ENCODE measurements at regions not wholly inside any gene's neighbourhood (a gene's known extent, or its start where the extent isn't known, plus 50 kb on each side); places are given as distances from the start of the nearest gene placed in this dataset.

DNA sequence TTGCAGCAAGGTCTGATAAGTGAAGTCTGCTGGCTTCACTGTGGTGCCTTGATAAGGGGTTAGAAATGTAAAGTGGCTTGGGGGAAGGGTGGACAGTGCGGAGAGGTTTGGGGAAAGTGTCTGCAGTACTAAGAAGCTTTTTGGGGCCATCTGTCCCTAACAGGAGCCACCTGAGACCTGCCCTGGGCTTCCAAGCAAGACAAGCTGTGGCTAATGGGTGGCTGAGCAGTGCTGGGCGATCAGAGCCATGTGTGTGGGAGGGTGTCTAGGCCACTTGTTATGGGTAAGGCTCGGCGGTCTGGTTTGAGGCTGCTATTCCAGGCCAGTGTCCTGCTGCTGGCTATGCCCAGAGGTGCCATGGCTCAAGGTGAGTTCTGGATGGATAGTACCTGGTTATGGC, 185.4 kb upstream of the MTMR8 start:
- WGBS (ENCODE audit: missing lambda C conversion rate), result 23% methylated on average over 2 of the region's 4 CpGs
- ChIA-PET CTCF (no interaction called here), POLR2A (no interaction called here)
- Histone ChIP-seq H3K9me3 (no peaks in the 10 kb centered on the region), H3K4me3 (no peak overlapping the region), H3K4me1 (no peaks in the 10 kb centered on the region), H3K27ac (no peak overlapping the region), H3K4me2 (no peak overlapping the region)
- no peak for ATAC-seq
- no peak for DNase-seq (ENCODE audit: low read depth in 1 of 2, low spot score in 1 of 2)
- TF ChIP-seq SREBF2 (IDR thresholded peaks at IDR 0.05) (no peak), HOXB13 (CRISPR knock-in tag; IDR thresholded peaks at IDR 0.05; ENCODE audit: low read depth) (no peak), SMC3 (IDR thresholded peaks at IDR 0.05) (no peak), GATA3 (IDR thresholded peaks at IDR 0.05; ENCODE audit: borderline replicate concordance) (no peak), RARB (CRISPR knock-in tag; IDR thresholded peaks at IDR 0.05) (no peak), TFCP2L1 (CRISPR knock-in tag; IDR thresholded peaks at IDR 0.05) (no peak), ESRRA (IDR thresholded peaks at IDR 0.05; ENCODE audit: borderline replicate concordance, low read length) (no peak), JUNB (IDR thresholded peaks at IDR 0.05) (no peak), TP53 (CRISPR knock-in tag; IDR thresholded peaks at IDR 0.05) (no peak), RFX5 (IDR thresholded peaks at IDR 0.05) (no peak), JUN (IDR thresholded peaks at IDR 0.05) (no peak), EHF (CRISPR knock-in tag; IDR thresholded peaks at IDR 0.05) (no peak), NFE2L2 (conservative IDR thresholded peaks at IDR 0.05; ENCODE audit: low read length) (no peak)
- TF ChIP-seq, protein P1, sequence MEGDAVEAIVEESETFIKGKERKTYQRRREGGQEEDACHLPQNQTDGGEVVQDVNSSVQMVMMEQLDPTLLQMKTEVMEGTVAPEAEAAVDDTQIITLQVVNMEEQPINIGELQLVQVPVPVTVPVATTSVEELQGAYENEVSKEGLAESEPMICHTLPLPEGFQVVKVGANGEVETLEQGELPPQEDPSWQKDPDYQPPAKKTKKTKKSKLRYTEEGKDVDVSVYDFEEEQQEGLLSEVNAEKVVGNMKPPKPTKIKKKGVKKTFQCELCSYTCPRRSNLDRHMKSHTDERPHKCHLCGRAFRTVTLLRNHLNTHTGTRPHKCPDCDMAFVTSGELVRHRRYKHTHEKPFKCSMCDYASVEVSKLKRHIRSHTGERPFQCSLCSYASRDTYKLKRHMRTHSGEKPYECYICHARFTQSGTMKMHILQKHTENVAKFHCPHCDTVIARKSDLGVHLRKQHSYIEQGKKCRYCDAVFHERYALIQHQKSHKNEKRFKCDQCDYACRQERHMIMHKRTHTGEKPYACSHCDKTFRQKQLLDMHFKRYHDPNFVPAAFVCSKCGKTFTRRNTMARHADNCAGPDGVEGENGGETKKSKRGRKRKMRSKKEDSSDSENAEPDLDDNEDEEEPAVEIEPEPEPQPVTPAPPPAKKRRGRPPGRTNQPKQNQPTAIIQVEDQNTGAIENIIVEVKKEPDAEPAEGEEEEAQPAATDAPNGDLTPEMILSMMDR (IDR thresholded peaks at IDR 0.05), result no peak
- TF ChIP-seq, protein P2, sequence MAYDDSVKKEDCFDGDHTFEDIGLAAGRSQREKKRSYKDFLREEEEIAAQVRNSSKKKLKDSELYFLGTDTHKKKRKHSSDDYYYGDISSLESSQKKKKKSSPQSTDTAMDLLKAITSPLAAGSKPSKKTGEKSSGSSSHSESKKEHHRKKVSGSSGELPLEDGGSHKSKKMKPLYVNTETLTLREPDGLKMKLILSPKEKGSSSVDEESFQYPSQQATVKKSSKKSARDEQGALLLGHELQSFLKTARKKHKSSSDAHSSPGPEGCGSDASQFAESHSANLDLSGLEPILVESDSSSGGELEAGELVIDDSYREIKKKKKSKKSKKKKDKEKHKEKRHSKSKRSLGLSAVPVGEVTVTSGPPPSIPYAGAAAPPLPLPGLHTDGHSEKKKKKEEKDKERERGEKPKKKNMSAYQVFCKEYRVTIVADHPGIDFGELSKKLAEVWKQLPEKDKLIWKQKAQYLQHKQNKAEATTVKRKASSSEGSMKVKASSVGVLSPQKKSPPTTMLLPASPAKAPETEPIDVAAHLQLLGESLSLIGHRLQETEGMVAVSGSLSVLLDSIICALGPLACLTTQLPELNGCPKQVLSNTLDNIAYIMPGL (CRISPR knock-in tag; IDR thresholded peaks at IDR 0.05; ENCODE audit: borderline replicate concordance), result no peak
- TF ChIP-seq, protein P3, sequence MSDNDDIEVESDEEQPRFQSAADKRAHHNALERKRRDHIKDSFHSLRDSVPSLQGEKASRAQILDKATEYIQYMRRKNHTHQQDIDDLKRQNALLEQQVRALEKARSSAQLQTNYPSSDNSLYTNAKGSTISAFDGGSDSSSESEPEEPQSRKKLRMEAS (IDR thresholded peaks at IDR 0.05), result no peak
- no peak for FAIRE-seq

DNA sequence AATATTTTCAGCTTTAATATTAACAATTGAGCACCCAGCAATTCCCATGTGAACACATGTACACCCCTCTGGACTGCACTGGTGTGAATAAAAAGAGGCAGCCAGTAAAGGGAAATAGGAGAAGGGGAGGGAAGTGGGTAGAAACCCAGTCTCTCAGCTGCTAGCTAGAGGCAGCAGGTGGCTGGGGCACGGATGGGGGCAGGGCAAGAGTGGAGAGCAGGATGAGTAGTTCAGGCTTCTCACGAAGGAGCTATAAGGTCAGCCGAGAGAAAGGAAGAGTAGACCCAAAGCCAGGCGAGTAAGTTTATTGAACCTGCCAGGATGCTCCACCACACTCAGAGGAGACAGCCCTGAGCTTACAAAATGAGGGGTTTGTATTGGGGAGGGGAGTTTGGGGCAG, 184.8 kb upstream of the MTMR8 start:
- FAIRE-seq, result no peak

More for the DNA sequence above, 184.8 kb upstream of the MTMR8 start:
- 0% methylated on average over 4 of the region's 4 CpGs for WGBS (ENCODE audit: missing lambda C conversion rate)
- ATAC-seq (no peak), DNase-seq (ENCODE audit: low read depth in 1 of 2, low spot score in 1 of 2) (no peak)
- Histone ChIP-seq H3K4me3 (no peak overlapping the region), H3K4me1 (no peaks in the 10 kb centered on the region), H3K27ac (no peak overlapping the region), H3K4me2 (no peak overlapping the region), H3K9me3 (no peaks in the 10 kb centered on the region)
- no peak for TF ChIP-seq EP300 (IDR thresholded peaks at IDR 0.05)
- TF ChIP-seq HEYL (CRISPR knock-in tag; IDR thresholded peaks at IDR 0.05), result no peak
- no peak for TF ChIP-seq JUNB (IDR thresholded peaks at IDR 0.05)
- TF ChIP-seq, protein P4, sequence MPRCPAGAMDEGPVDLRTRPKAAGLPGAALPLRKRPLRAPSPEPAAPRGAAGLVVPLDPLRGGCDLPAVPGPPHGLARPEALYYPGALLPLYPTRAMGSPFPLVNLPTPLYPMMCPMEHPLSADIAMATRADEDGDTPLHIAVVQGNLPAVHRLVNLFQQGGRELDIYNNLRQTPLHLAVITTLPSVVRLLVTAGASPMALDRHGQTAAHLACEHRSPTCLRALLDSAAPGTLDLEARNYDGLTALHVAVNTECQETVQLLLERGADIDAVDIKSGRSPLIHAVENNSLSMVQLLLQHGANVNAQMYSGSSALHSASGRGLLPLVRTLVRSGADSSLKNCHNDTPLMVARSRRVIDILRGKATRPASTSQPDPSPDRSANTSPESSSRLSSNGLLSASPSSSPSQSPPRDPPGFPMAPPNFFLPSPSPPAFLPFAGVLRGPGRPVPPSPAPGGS (IDR thresholded peaks at IDR 0.05), result no peak
- TF ChIP-seq MAFK (IDR thresholded peaks at IDR 0.05; ENCODE audit: partially characterized antibody), result no peak
- TF ChIP-seq SMC3 (IDR thresholded peaks at IDR 0.05), result no peak
- no peak for TF ChIP-seq BHLHE40 (IDR thresholded peaks at IDR 0.05; ENCODE audit: low read depth, low read length)
- TF ChIP-seq EHF (CRISPR knock-in tag; IDR thresholded peaks at IDR 0.05), result no peak
- TF ChIP-seq PHF8 (IDR thresholded peaks at IDR 0.05; ENCODE audit: borderline replicate concordance, low read depth), result no peak
- no peak for TF ChIP-seq NPAS2 (CRISPR knock-in tag; IDR thresholded peaks at IDR 0.05; ENCODE audit: borderline replicate concordance)
- TF ChIP-seq ZNF302 (CRISPR knock-in tag; IDR thresholded peaks at IDR 0.05), result no peak
- TF ChIP-seq, protein P1 (IDR thresholded peaks at IDR 0.05), result no peak
- POLR2A ChIA-PET, result no interaction called here
- CTCF ChIA-PET, result no interaction called here

Measured in A549 (cell line).